WTC11 (cell line): ENCODE measurements at regions not wholly inside any gene's neighbourhood (a gene's known extent, or its start where the extent isn't known, plus 50 kb on each side); places are given as distances from the start of the nearest gene placed in this dataset.

Source experiments
- ATAC-seq: fragments of 200-7000 bp; cut with Tn5 transposase; 2 replicates; pipeline ENCODE4 v1.10.0; 2021; ENCODE audit warnings: mild to moderate bottlenecking, moderate library complexity
- CTCF ChIA-PET: fragments of 300-600 bp; sonication (Branson Sonifier 250); formaldehyde crosslinking; loops from one replicate; lab custom pipeline; 2021; ENCODE audit warnings: antibody characterized with exemption; lab: Charles Lee
- POLR2A ChIA-PET: fragments of 350-600 bp; sonication (Branson Sonifier 250); formaldehyde crosslinking; loops from one replicate; lab custom pipeline; 2021; ENCODE audit warnings: antibody characterized with exemption; lab: Charles Lee
- DNase-seq: peaks from one replicate; pipeline ENCODE4 v3.0.0; 2021; ENCODE audit warnings: low spot score
- H3K27ac Mint-ChIP-seq: 2 replicates; pipeline ENCODE4 v1.8.0; 2021; ENCODE audit warnings: mixed read lengths
- H3K27me3 Mint-ChIP-seq: 2 replicates; pipeline ENCODE4 v1.8.0; 2021; ENCODE audit warnings: low read depth, mild to moderate bottlenecking, moderate library complexity, mixed read lengths
- H3K36me3 Mint-ChIP-seq: 2 replicates; pipeline ENCODE4 v1.8.0; 2021; ENCODE audit warnings: mixed read lengths
- H3K4me1 Mint-ChIP-seq: 2 replicates; pipeline ENCODE4 v1.8.0; 2022; ENCODE audit warnings: mixed read lengths
- H3K4me3 Mint-ChIP-seq: 2 replicates; pipeline ENCODE4 v1.8.0; 2021; ENCODE audit warnings: mild to moderate bottlenecking, moderate library complexity, mixed read lengths
- H3K9me3 Mint-ChIP-seq: 2 replicates; pipeline ENCODE4 v1.8.0; 2021; ENCODE audit warnings: mixed read lengths
- CREM ChIP-seq: sonication (generic); formaldehyde crosslinking; IDR thresholded peaks from 2 replicates; pipeline ENCODE4 v1.8.1; 2022; ENCODE audit warnings: mild to moderate bottlenecking, missing genetic modification reagents, moderate library complexity
- ERG ChIP-seq: fragments of 250-450 bp; sonication (Bioruptor Pico); IDR thresholded peaks from 2 replicates; pipeline ENCODE4 v1.8.0; 2021; ENCODE audit warnings: mild to moderate bottlenecking
- ESRRA ChIP-seq: sonication (generic); formaldehyde crosslinking; IDR thresholded peaks from 2 replicates; pipeline ENCODE4 v1.8.1; 2022; ENCODE audit warnings: mild to moderate bottlenecking, missing genetic modification reagents, borderline replicate concordance
- ETV6 ChIP-seq: sonication (generic); formaldehyde crosslinking; IDR thresholded peaks from 2 replicates; pipeline ENCODE4 v1.8.1; 2022; ENCODE audit warnings: mild to moderate bottlenecking, missing genetic modification reagents
- MXD4 ChIP-seq: fragments of 250-450 bp; sonication (Bioruptor Pico); IDR thresholded peaks from 2 replicates; pipeline ENCODE4 v1.8.0; 2021; ENCODE audit warnings: mild to moderate bottlenecking, moderate library complexity, borderline replicate concordance
- NFYB ChIP-seq: sonication (generic); formaldehyde crosslinking; conservative IDR thresholded peaks from 2 replicates; pipeline ENCODE4 v1.8.0; 2022; ENCODE audit warnings: low read depth, missing genetic modification reagents
- RORB ChIP-seq: fragments of 250-450 bp; sonication (Bioruptor Pico); IDR thresholded peaks from 2 replicates; pipeline ENCODE4 v1.9.0; 2021; ENCODE audit warnings: mild to moderate bottlenecking
- TCF7 ChIP-seq: sonication (generic); formaldehyde crosslinking; IDR thresholded peaks from 2 replicates; pipeline ENCODE4 v1.8.0; 2022; ENCODE audit warnings: mild to moderate bottlenecking, low read depth, missing genetic modification reagents, moderate library complexity
- ZNF219 ChIP-seq: sonication (generic); formaldehyde crosslinking; IDR thresholded peaks from 2 replicates; pipeline ENCODE4 v1.8.0; 2023; ENCODE audit warnings: missing genetic modification reagents, mild to moderate bottlenecking, borderline replicate concordance
- ZNF232 ChIP-seq: sonication (generic); formaldehyde crosslinking; IDR thresholded peaks from 2 replicates; pipeline ENCODE4 v1.8.0; 2022; ENCODE audit warnings: mild to moderate bottlenecking, missing genetic modification reagents
- ZNF396 ChIP-seq: fragments of 250-450 bp; sonication (Bioruptor Pico); IDR thresholded peaks from 2 replicates; pipeline ENCODE4 v1.8.0; 2021; ENCODE audit warnings: mild to moderate bottlenecking, moderate library complexity, borderline replicate concordance
- ZNF423 ChIP-seq: fragments of 250-450 bp; sonication (Bioruptor Pico); IDR thresholded peaks from 2 replicates; pipeline ENCODE4 v2.1.2; 2022; ENCODE audit warnings: mild to moderate bottlenecking, moderate library complexity
- TF ChIP-seq, protein P1 (sequence below): sonication (generic); formaldehyde crosslinking; IDR thresholded peaks from 2 replicates; pipeline ENCODE4 v1.8.0; 2023; ENCODE audit warnings: mild to moderate bottlenecking, missing genetic modification reagents
- TF ChIP-seq, protein P2 (sequence below): sonication (generic); formaldehyde crosslinking; IDR thresholded peaks from 2 replicates; pipeline ENCODE4 v1.8.0; 2022; ENCODE audit warnings: mild to moderate bottlenecking, missing genetic modification reagents

- TF ChIP-seq, protein P1, sequence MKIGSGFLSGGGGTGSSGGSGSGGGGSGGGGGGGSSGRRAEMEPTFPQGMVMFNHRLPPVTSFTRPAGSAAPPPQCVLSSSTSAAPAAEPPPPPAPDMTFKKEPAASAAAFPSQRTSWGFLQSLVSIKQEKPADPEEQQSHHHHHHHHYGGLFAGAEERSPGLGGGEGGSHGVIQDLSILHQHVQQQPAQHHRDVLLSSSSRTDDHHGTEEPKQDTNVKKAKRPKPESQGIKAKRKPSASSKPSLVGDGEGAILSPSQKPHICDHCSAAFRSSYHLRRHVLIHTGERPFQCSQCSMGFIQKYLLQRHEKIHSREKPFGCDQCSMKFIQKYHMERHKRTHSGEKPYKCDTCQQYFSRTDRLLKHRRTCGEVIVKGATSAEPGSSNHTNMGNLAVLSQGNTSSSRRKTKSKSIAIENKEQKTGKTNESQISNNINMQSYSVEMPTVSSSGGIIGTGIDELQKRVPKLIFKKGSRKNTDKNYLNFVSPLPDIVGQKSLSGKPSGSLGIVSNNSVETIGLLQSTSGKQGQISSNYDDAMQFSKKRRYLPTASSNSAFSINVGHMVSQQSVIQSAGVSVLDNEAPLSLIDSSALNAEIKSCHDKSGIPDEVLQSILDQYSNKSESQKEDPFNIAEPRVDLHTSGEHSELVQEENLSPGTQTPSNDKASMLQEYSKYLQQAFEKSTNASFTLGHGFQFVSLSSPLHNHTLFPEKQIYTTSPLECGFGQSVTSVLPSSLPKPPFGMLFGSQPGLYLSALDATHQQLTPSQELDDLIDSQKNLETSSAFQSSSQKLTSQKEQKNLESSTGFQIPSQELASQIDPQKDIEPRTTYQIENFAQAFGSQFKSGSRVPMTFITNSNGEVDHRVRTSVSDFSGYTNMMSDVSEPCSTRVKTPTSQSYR (CRISPR knock-in tag) = no peak
- TF ChIP-seq, all 79 proteins: peak for 0
These were observed 223.6 kb upstream of the SIX2 start (continued) for GRCh38 chr2:45232818-45233217.

DNA sequence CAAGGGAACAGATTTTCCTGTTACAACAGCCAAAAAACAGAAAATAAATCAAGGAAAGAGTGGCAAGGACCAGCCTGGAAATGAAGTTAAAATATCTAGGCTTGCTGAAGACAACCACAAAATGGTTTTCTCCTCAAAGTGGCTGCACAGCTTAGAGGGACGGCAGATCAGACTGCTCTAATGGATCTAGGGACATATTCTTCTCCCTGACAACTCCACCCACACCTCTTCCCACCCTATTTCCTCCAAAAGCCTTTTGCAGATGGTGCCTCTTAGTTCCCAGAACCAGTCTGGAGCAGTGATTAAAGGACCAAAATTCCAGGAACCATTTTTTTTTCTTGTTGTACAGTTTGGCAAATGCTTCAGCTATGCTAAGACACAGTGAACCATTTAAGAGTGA lies 220.2 kb upstream of the SIX2 start:
- Mint-ChIP-seq H3K27ac (no peak overlapping the region), H3K4me1 (peaks cover 3% of the 10 kb centered on the region; the same call in 1 of the 2 replicates), H3K9me3 (peaks cover 28% of the 10 kb centered on the region), H3K36me3 (0 out of 2 replicates have a peak, but pooled peaks cover 4% of the 10 kb centered on the region), H3K4me3 (no peak overlapping the region)
- no peak for ATAC-seq
- POLR2A ChIA-PET = no interaction called here
- CTCF ChIA-PET = no interaction called here
- no peak for DNase-seq
- TF ChIP-seq ZNF396 (CRISPR knock-in tag) = no peak
- no peak for TF ChIP-seq NFYB (CRISPR knock-in tag)
- no peak for TF ChIP-seq MXD4 (CRISPR knock-in tag)
- TF ChIP-seq ZNF232 = no peak
- no peak for TF ChIP-seq ZNF219
- TF ChIP-seq, protein P2, sequence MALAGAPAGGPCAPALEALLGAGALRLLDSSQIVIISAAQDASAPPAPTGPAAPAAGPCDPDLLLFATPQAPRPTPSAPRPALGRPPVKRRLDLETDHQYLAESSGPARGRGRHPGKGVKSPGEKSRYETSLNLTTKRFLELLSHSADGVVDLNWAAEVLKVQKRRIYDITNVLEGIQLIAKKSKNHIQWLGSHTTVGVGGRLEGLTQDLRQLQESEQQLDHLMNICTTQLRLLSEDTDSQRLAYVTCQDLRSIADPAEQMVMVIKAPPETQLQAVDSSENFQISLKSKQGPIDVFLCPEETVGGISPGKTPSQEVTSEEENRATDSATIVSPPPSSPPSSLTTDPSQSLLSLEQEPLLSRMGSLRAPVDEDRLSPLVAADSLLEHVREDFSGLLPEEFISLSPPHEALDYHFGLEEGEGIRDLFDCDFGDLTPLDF = no peak
- TF ChIP-seq ESRRA (CRISPR knock-in tag) = no peak
- TF ChIP-seq RORB (CRISPR knock-in tag) = no peak
- no peak for TF ChIP-seq ZNF423
- no peak for TF ChIP-seq TCF7 (CRISPR knock-in tag)
- TF ChIP-seq, all 79 proteins: peak for 0
- H3K27me3 Mint-ChIP-seq = no peaks in the 10 kb centered on the region

- no peak for TF ChIP-seq ERG (CRISPR knock-in tag)
- no peak for TF ChIP-seq ETV6 (CRISPR knock-in tag)
- no peak for TF ChIP-seq CREM (CRISPR knock-in tag)
- TF ChIP-seq, protein P1 (CRISPR knock-in tag) = no peak
- POLR2A ChIA-PET = no interaction called here
- Mint-ChIP-seq H3K9me3 (peaks cover 28% of the 10 kb centered on the region), H3K27me3 (no peaks in the 10 kb centered on the region), H3K27ac (no peak overlapping the region), H3K4me3 (no peak overlapping the region), H3K36me3 (0 out of 2 replicates have a peak, but pooled peaks cover 4% of the 10 kb centered on the region), H3K4me1 (peaks cover 14% of the 10 kb centered on the region)
- CTCF ChIA-PET = no interaction called here
- no peak for ATAC-seq
- no peak for DNase-seq
These were observed 218.1 kb upstream of the SIX2 start for GRCh38 chr2:45227347-45227746.
